IPS DF 6.9 (cell line): ENCODE measurements at regions not wholly inside any gene's neighbourhood (a gene's known extent, or its start where the extent isn't known, plus 50 kb on each side); places are given as distances from the start of the nearest gene placed in this dataset.
"Not testable (repeated sequence)": the region's sequence is repeated elsewhere in the genome, so short reads cannot be mapped to it uniquely, and the experiment has no call there.

Experiments used
- DNase-seq: peaks from one replicate; pipeline ENCODE4 v3.0.0-alpha.2; 2013; ENCODE audit warnings: low read depth, low spot score
- H3K27ac ChIP-seq: one replicate; pipeline ENCODE4 v1.5.1; 2013; ENCODE audit warnings: low read length, control low read depth
- H3K27me3 ChIP-seq: 2 replicates; pipeline ENCODE4 v1.6.1; 2013; ENCODE audit warnings: mild to moderate bottlenecking, low read length; ENCODE audit not compliant: control insufficient read depth, insufficient read depth
- H3K36me3 ChIP-seq: 2 replicates; pipeline ENCODE4 v1.6.1; 2013; ENCODE audit warnings: low read length; ENCODE audit not compliant: control insufficient read depth, insufficient read depth
- H3K4me1 ChIP-seq: 2 replicates; pipeline ENCODE4 v1.6.1; 2013; ENCODE audit warnings: low read length; ENCODE audit not compliant: control insufficient read depth, insufficient read depth
- H3K4me3 ChIP-seq: 2 replicates; pipeline ENCODE4 v1.5.1; 2013; ENCODE audit warnings: mild to moderate bottlenecking, low read length
- H3K9me3 ChIP-seq: 2 replicates; pipeline ENCODE4 v1.6.1; 2013; ENCODE audit warnings: low read length, inconsistent platforms; ENCODE audit not compliant: control insufficient read depth, insufficient read depth
- WGBS: extraction: QIAGEN DNeasy Blood & Tissue Kit; methylation state at CpG from one replicate; pipeline ENCODE4 v1.1.7; 2013; ENCODE audit warnings: mixed read lengths, missing lambda C conversion rate; ENCODE audit not compliant: insufficient read length, insufficient coverage; 5-methylcytosine and 5-hydroxymethylcytosine counted together

GRCh38 chr5:142239394-142240159 lies 85.2 kb downstream of the SPRY4 start:
- Histone ChIP-seq H3K27ac (no peak overlapping the region), H3K36me3 (no peaks in the 10 kb centered on the region), H3K9me3 (no peaks in the 10 kb centered on the region), H3K27me3 (no peaks in the 10 kb centered on the region), H3K4me3 (no peak overlapping the region), H3K4me1 (peaks cover 4% of the 10 kb centered on the region; the same call in 1 of the 2 replicates)
- WGBS = no CpG with 5 or more reads among the region's 4 CpGs
- DNase-seq = no peak

GRCh38 chr5:142237707-142238106 lies 87.1 kb downstream of the SPRY4 start:
- no peaks in the 10 kb centered on the region for H3K9me3 ChIP-seq
- H3K27ac ChIP-seq = no peak overlapping the region
- H3K27me3 ChIP-seq = no peaks in the 10 kb centered on the region; the same call in 1 of the 2 replicates
- DNase-seq = no peak
- no peaks in the 10 kb centered on the region for H3K36me3 ChIP-seq
- WGBS = no CpG with 5 or more reads among the region's 3 CpGs
- peaks cover 4% of the 10 kb centered on the region; the same call in 1 of the 2 replicates for H3K4me1 ChIP-seq
- H3K4me3 ChIP-seq = no peak overlapping the region

GRCh38 chr5:142236673-142237290 lies 88.0 kb downstream of the SPRY4 start:
- not testable (repeated sequence) for H3K27me3 ChIP-seq, DNase-seq, H3K9me3 ChIP-seq, H3K4me3 ChIP-seq, H3K36me3 ChIP-seq, H3K27ac ChIP-seq, H3K4me1 ChIP-seq
- no CpG with 5 or more reads among the region's 10 CpGs for WGBS

GRCh38 chr5:142235870-142236672 lies 88.8 kb downstream of the SPRY4 start:
- no CpG with 5 or more reads among the region's 24 CpGs for WGBS
- peaks cover 6% of the 10 kb centered on the region for H3K4me1 ChIP-seq
- H3K27ac ChIP-seq = peak overlapping the region; percentile 9
- H3K27me3 ChIP-seq = no peaks in the 10 kb centered on the region; the same call in 1 of the 2 replicates
- no peaks in the 10 kb centered on the region for H3K9me3 ChIP-seq
- no peaks in the 10 kb centered on the region for H3K36me3 ChIP-seq
- H3K4me3 ChIP-seq = no peak overlapping the region
- no peak for DNase-seq

- no peak overlapping the region for H3K4me3 ChIP-seq
- peak; percentile 71 for DNase-seq
- no peaks in the 10 kb centered on the region; the same call in 1 of the 2 replicates for H3K27me3 ChIP-seq
- no peaks in the 10 kb centered on the region for H3K36me3 ChIP-seq
- WGBS = no CpG with 5 or more reads among the region's 14 CpGs
- H3K9me3 ChIP-seq = no peaks in the 10 kb centered on the region
- H3K4me1 ChIP-seq = peaks cover 6% of the 10 kb centered on the region
- no peak overlapping the region for H3K27ac ChIP-seq
Measured at GRCh38 chr5:142235050-142235797, 89.6 kb downstream of the SPRY4 start.

- no CpG with 5 or more reads among the region's 16 CpGs for WGBS
- Histone ChIP-seq H3K27ac (no peak overlapping the region), H3K4me3 (no peak overlapping the region), H3K9me3 (no peaks in the 10 kb centered on the region), H3K4me1 (peaks cover 6% of the 10 kb centered on the region), H3K36me3 (no peaks in the 10 kb centered on the region), H3K27me3 (no peaks in the 10 kb centered on the region; the same call in 1 of the 2 replicates)
- DNase-seq = no peak
Measured at GRCh38 chr5:142233083-142234032, 91.5 kb downstream of the SPRY4 start.

GRCh38 chr5:142230949-142231348 lies 93.9 kb downstream of the SPRY4 start:
- H3K4me1 ChIP-seq, H3K9me3 ChIP-seq, H3K4me3 ChIP-seq, H3K27ac ChIP-seq, H3K27me3 ChIP-seq, H3K36me3 ChIP-seq, DNase-seq: not testable (repeated sequence)
- WGBS = no CpG with 5 or more reads among the region's 4 CpGs

- no CpG with 5 or more reads among the region's 8 CpGs for WGBS
- DNase-seq = no peak
- no peak overlapping the region for H3K27ac ChIP-seq
Measured at GRCh38 chr5:142225141-142225540, 99.7 kb downstream of the SPRY4 start.

GRCh38 chr5:142222866-142223558 lies 101.8 kb downstream of the SPRY4 start:
- Histone ChIP-seq H3K9me3 (no peaks in the 10 kb centered on the region), H3K27ac (no peak overlapping the region), H3K27me3 (no peaks in the 10 kb centered on the region), H3K4me3 (no peak overlapping the region), H3K4me1 (no peaks in the 10 kb centered on the region), H3K36me3 (no peaks in the 10 kb centered on the region)
- WGBS = no CpG with 5 or more reads among the region's 12 CpGs
- DNase-seq = no peak

More at GRCh38 chr5:142225141-142225540, 99.7 kb downstream of the SPRY4 start:
- no peak overlapping the region for H3K4me3 ChIP-seq
- H3K4me1 ChIP-seq = no peaks in the 10 kb centered on the region
- H3K36me3 ChIP-seq = no peaks in the 10 kb centered on the region
- H3K9me3 ChIP-seq = no peaks in the 10 kb centered on the region
- no peaks in the 10 kb centered on the region for H3K27me3 ChIP-seq
